Mammary epithelial cell (primary cell): ENCODE measurements at regions not wholly inside any gene's neighbourhood (a gene's known extent, or its start where the extent isn't known, plus 50 kb on each side); places are given as distances from the start of the nearest gene placed in this dataset.

Experiments
- CTCF ChIP-seq, 2 donors: IDR thresholded peaks in 1 of 2; conservative IDR thresholded peaks in 1 of 2; 2 replicates each; pipeline ENCODE4 v1.5.1; 2011 to 2012; ENCODE audit warnings: inconsistent platforms in 2 of 2, low read length in 2 of 2, mild to moderate bottlenecking in 2 of 2, control low read depth in 1 of 2, low read depth in 1 of 2; ENCODE audit not compliant: insufficient read depth in 1 of 2; ENCODE audit errors: extremely low read depth in 1 of 2
- EZH2 ChIP-seq: IDR thresholded peaks from 2 replicates; pipeline ENCODE4 v1.6.1; 2012; ENCODE audit warnings: low read length, inconsistent platforms, borderline replicate concordance

- TF ChIP-seq CTCF (conservative IDR thresholded peaks at IDR 0.05 in 1 of 2, IDR thresholded peaks at IDR 0.05 in 1 of 2; ENCODE audit: extremely low read depth in 1 of 2, insufficient read depth in 1 of 2, low read depth in 1 of 2, low read length in 2 of 2) (no peak), EZH2 (no peak)
Observed at GRCh38 chr9:86753836-86754235, 193.5 kb downstream of the GAS1 start.
